KMS-11 (cell line): ENCODE measurements at regions not wholly inside any gene's neighbourhood (a gene's known extent, or its start where the extent isn't known, plus 50 kb on each side); places are given as distances from the start of the nearest gene placed in this dataset.

Source experiments
- H2AFZ ChIP-seq: fragments of 200-600 bp; sonication (generic); 2 replicates; pipeline ENCODE4 v1.6.1; 2016; ENCODE audit warnings: antibody characterized with exemption, mixed run types, low read depth
- H3K27ac ChIP-seq: fragments of 200-600 bp; sonication (generic); 2 replicates; pipeline ENCODE4 v1.6.1; 2016; ENCODE audit warnings: mild to moderate bottlenecking, mixed run types
- H3K27me3 ChIP-seq: fragments of 200-600 bp; sonication (generic); 2 replicates; pipeline ENCODE4 v1.6.1; 2017; ENCODE audit warnings: mild to moderate bottlenecking, low read depth, mixed run types, moderate library complexity; ENCODE audit not compliant: insufficient read depth
- H3K36me3 ChIP-seq: fragments of 200-600 bp; sonication (generic); 2 replicates; pipeline ENCODE4 v1.6.1; 2017; ENCODE audit warnings: mild to moderate bottlenecking, mixed run types; ENCODE audit not compliant: insufficient read depth
- H3K4me1 ChIP-seq: fragments of 200-600 bp; sonication (generic); 2 replicates; pipeline ENCODE4 v1.6.1; 2016; ENCODE audit warnings: mild to moderate bottlenecking, low read depth, mixed run types; ENCODE audit not compliant: poor library complexity, severe bottlenecking
- H3K4me2 ChIP-seq: fragments of 200-600 bp; sonication (generic); 2 replicates; pipeline ENCODE4 v1.7.0; 2016; ENCODE audit warnings: mild to moderate bottlenecking, mixed run types
- H3K4me3 ChIP-seq: fragments of 200-600 bp; sonication (generic); IDR thresholded peaks from 2 replicates; pipeline ENCODE4 v1.6.1; 2017; ENCODE audit warnings: low read depth, low read length, mixed read lengths; ENCODE audit not compliant: insufficient read depth
- H3K79me2 ChIP-seq: fragments of 200-600 bp; sonication (generic); 2 replicates; pipeline ENCODE4 v1.6.1; 2016; ENCODE audit warnings: low read depth, mixed run types; ENCODE audit not compliant: insufficient read depth
- H3K9ac ChIP-seq: fragments of 200-600 bp; sonication (generic); 2 replicates; pipeline ENCODE4 v1.6.1; 2016; ENCODE audit warnings: mild to moderate bottlenecking, mixed run types
- H4K20me1 ChIP-seq: fragments of 200-600 bp; sonication (generic); 2 replicates; pipeline ENCODE4 v1.6.1; 2016; ENCODE audit warnings: mild to moderate bottlenecking, mixed run types; ENCODE audit not compliant: insufficient read depth
- CTCF ChIP-seq: fragments of 200-600 bp; sonication (generic); conservative IDR thresholded peaks from 2 replicates; pipeline ENCODE4 v1.6.1; 2017; ENCODE audit warnings: low read depth, mild to moderate bottlenecking, antibody characterized with exemption, low read length, moderate library complexity, mixed read lengths

- H3K27me3 ChIP-seq = no peaks in the 10 kb centered on the region
- H3K79me2 ChIP-seq = no peaks in the 10 kb centered on the region
- TF ChIP-seq CTCF = no peak
- no peak overlapping the region for H3K4me3 ChIP-seq
- H3K27ac ChIP-seq = no peak overlapping the region
- H3K4me2 ChIP-seq = no peak overlapping the region
- H3K9ac ChIP-seq = no peak overlapping the region
- H2AFZ ChIP-seq = no peak overlapping the region
- no peaks in the 10 kb centered on the region for H4K20me1 ChIP-seq
- H3K36me3 ChIP-seq = no peaks in the 10 kb centered on the region
- H3K4me1 ChIP-seq = no peaks in the 10 kb centered on the region
Measured at GRCh38 chr10:121078672-121079102, 227.5 kb downstream of the WDR11 start.

GRCh38 chr10:121079226-121079625, 228.1 kb downstream of the WDR11 start:
- Histone ChIP-seq H3K4me1 (no peaks in the 10 kb centered on the region), H3K27ac (no peak overlapping the region), H3K79me2 (no peaks in the 10 kb centered on the region), H2AFZ (no peak overlapping the region), H4K20me1 (no peaks in the 10 kb centered on the region), H3K4me2 (no peak overlapping the region), H3K27me3 (no peaks in the 10 kb centered on the region), H3K36me3 (no peaks in the 10 kb centered on the region), H3K9ac (no peak overlapping the region), H3K4me3 (no peak overlapping the region)
- no peak for TF ChIP-seq CTCF

GRCh38 chr10:121080281-121080891, 229.2 kb downstream of the WDR11 start:
- H3K9ac ChIP-seq = no peak overlapping the region
- H2AFZ ChIP-seq = no peak overlapping the region
- H4K20me1 ChIP-seq = no peaks in the 10 kb centered on the region
- no peak overlapping the region for H3K4me3 ChIP-seq
- peaks cover under 1% of the 10 kb centered on the region for H3K4me1 ChIP-seq
- H3K36me3 ChIP-seq = no peaks in the 10 kb centered on the region
- H3K27ac ChIP-seq = no peak overlapping the region
- H3K4me2 ChIP-seq = no peak overlapping the region
- no peaks in the 10 kb centered on the region for H3K79me2 ChIP-seq
- no peaks in the 10 kb centered on the region for H3K27me3 ChIP-seq
- TF ChIP-seq CTCF = no peak

- no peak for TF ChIP-seq CTCF
- H3K27me3 ChIP-seq = no peaks in the 10 kb centered on the region
- no peak overlapping the region for H3K9ac ChIP-seq
- no peaks in the 10 kb centered on the region for H3K36me3 ChIP-seq
- no peak overlapping the region for H3K27ac ChIP-seq
- no peaks in the 10 kb centered on the region for H4K20me1 ChIP-seq
- H3K4me2 ChIP-seq = no peak overlapping the region
- no peaks in the 10 kb centered on the region for H3K79me2 ChIP-seq
- peaks cover 10% of the 10 kb centered on the region for H3K4me1 ChIP-seq
- no peak overlapping the region for H3K4me3 ChIP-seq
- no peak overlapping the region for H2AFZ ChIP-seq
Measured at GRCh38 chr10:121081306-121081705, 230.1 kb downstream of the WDR11 start.
